Right lobe of liver (tissue), 6 donors: ENCODE measurements at regions not wholly inside any gene's neighbourhood (a gene's known extent, or its start where the extent isn't known, plus 50 kb on each side); places are given as distances from the start of the nearest gene placed in this dataset.
"Not testable (repeated sequence)": the region's sequence is repeated elsewhere in the genome, so short reads cannot be mapped to it uniquely, and the experiment has no call there.

Source experiments
- ATAC-seq, 4 donors: fragments of 200-7000 bp; cut with Tn5 transposase; one replicate each; pipeline ENCODE4 v1.9.1; 2020; ENCODE audit warnings: mild to moderate bottlenecking in 4 of 4, moderate library complexity in 4 of 4
- DNase-seq, 3 donors: peaks; one replicate each; pipeline ENCODE4 v3.0.0-alpha.2; 2020
- H3K27ac ChIP-seq, 3 donors: fragments of 200-600 bp; one replicate each; pipeline ENCODE4 v1.8.0; 2022
- H3K27me3 ChIP-seq, 2 donors: fragments of 200-600 bp; one replicate each; pipeline ENCODE4 v1.8.0; 2022
- H3K36me3 ChIP-seq, 4 donors: fragments of 200-600 bp; sonication (generic) in 1 of 4; one replicate each; pipeline versions ENCODE4 v1.5.1 to v1.8.0; 2017 to 2022; ENCODE audit warnings: control low read depth in 1 of 4
- H3K4me1 ChIP-seq, 4 donors: fragments of 200-600 bp; sonication (generic) in 1 of 4; one replicate each; pipeline versions ENCODE4 v1.5.1 to v1.8.0; 2017 to 2022; ENCODE audit warnings: control low read depth in 1 of 4
- H3K4me3 ChIP-seq, 3 donors: fragments of 200-600 bp; one replicate each; pipeline ENCODE4 v1.8.0; 2022
- H3K9me3 ChIP-seq, 4 donors: fragments of 200-600 bp; sonication (generic) in 1 of 4; one replicate each; pipeline versions ENCODE4 v1.5.1 to v1.8.0; 2017 to 2022; ENCODE audit warnings: control low read depth in 1 of 4
- POLR2A ChIP-seq: fragments of 450-650 bp; IDR thresholded peaks from one replicate; pipeline ENCODE4 v1.6.1; 2017; ENCODE audit warnings: antibody characterized with exemption, mild to moderate bottlenecking
- WGBS: methylation state at CpG from one replicate; pipeline ENCODE4 v1.1.6; 2018; ENCODE audit warnings: low coverage, low lambda C conversion rate; ENCODE audit not compliant: insufficient coverage; ENCODE audit errors: missing lambda C conversion rate; 5-methylcytosine and 5-hydroxymethylcytosine counted together
- intact Hi-C, 2 donors: fragments of 100-400 bp; cut with DNase I; formaldehyde crosslinking; loops; one replicate each; pipeline versions ENCODE4 v1.11.2 to v1.14.1; 2022
- TF ChIP-seq, protein P1 (sequence below), 4 donors: fragments of 200-600 bp in 3 of 4; fragments of 450-650 bp in 1 of 4; IDR thresholded peaks; one replicate each; pipeline versions ENCODE4 v1.5.1 to v1.8.0; 2016 to 2022; ENCODE audit warnings: antibody characterized with exemption in 4 of 4, mild to moderate bottlenecking in 2 of 4
- donor health status: DM: no; HTN: yes; CAD: no.
- donor health status: DM: no; HTN: no; CAD: no.
- donor health status: DM: no; HTN: no; CAD: no.
- donor health status: DM: no; HTN: yes; CAD: no.
- donor health status: DM: no; HTN: yes; CAD: no.

DNA sequence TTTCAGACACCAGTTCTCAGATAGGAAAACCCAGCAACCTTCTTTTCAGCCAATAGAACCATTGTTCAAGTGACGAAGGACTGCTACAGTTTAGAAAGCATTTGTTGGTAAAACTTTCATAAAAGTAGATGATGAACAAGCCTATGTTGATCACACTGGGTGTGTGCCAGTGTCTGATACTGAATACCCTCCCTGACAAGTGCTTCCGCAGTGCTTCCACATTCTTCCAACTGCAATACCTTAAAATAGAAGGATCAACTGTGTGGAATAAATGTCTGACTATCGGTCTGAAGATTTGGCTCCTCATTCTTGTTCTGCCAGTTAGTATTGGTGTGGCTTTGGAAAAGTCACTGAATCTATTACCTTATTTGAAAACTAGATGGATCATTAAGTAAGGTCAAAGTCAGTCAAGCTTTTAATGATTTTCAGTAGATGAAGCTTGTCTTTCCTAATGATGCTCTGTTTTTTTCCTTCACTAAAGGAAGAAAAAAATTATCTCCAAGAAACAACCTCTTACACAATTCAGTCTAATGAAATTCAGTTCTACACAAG is 479.4 kb upstream of the CBLB start:
- H3K9me3 ChIP-seq = no peaks in the 10 kb centered on the region
- H3K27ac ChIP-seq = no peak overlapping the region
- WGBS = 80% methylated on average over 3 of the region's 3 CpGs
- no peaks in the 10 kb centered on the region for H3K4me1 ChIP-seq
- DNase-seq (no peak), ATAC-seq (no peak)
- TF ChIP-seq, protein P1, sequence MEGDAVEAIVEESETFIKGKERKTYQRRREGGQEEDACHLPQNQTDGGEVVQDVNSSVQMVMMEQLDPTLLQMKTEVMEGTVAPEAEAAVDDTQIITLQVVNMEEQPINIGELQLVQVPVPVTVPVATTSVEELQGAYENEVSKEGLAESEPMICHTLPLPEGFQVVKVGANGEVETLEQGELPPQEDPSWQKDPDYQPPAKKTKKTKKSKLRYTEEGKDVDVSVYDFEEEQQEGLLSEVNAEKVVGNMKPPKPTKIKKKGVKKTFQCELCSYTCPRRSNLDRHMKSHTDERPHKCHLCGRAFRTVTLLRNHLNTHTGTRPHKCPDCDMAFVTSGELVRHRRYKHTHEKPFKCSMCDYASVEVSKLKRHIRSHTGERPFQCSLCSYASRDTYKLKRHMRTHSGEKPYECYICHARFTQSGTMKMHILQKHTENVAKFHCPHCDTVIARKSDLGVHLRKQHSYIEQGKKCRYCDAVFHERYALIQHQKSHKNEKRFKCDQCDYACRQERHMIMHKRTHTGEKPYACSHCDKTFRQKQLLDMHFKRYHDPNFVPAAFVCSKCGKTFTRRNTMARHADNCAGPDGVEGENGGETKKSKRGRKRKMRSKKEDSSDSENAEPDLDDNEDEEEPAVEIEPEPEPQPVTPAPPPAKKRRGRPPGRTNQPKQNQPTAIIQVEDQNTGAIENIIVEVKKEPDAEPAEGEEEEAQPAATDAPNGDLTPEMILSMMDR (IDR thresholded peaks at IDR 0.05) = no peak
- TF ChIP-seq POLR2A = no peak
- H3K27me3 ChIP-seq = no peaks in the 10 kb centered on the region
- H3K4me3 ChIP-seq = no peak overlapping the region
- H3K36me3 ChIP-seq = no peaks in the 10 kb centered on the region
- intact Hi-C loops = no loop called here

DNA sequence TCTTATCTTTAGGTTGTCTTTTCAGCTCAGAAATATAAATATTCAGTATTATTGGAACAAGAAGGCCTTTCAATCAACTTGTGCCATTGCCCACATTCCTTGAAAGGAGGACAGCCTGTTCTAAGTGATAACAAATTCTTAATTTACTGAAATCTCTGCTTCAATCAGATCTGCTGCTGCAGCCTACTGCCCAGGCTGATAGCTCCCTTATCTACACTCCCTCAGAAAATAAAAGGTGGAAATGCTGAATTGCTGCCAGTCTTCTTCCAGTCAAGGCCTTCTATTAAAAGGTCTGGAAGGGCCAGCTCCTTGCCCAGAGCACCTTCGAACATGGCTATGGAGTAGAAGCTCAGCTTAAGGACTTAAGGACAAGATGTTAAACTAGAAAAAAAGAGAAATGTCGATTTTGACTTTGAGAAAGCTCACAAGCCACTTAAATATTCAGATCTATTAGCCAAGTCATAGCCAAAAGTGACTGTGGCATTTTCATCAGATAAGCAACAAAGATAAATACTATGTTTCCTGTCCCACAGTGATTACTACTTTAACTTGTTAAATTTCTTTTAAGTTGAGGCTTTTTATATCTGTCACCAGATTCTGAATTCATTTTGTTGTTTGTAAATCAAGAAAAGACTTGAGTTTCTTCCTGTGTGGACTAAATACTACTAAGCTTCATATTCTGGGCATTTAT is 480.5 kb upstream of the CBLB start:
- H3K27ac ChIP-seq = no peak overlapping the region
- no peaks in the 10 kb centered on the region for H3K36me3 ChIP-seq
- 15% methylated on average over 2 of the region's 2 CpGs for WGBS
- no peak overlapping the region for H3K4me3 ChIP-seq
- no peak for TF ChIP-seq POLR2A
- TF ChIP-seq, protein P1 (IDR thresholded peaks at IDR 0.05) = no peak
- H3K27me3 ChIP-seq = no peaks in the 10 kb centered on the region
- ATAC-seq = no peak
- H3K4me1 ChIP-seq = no peaks in the 10 kb centered on the region
- intact Hi-C loops = no loop called here
- no peaks in the 10 kb centered on the region for H3K9me3 ChIP-seq
- no peak for DNase-seq

DNA sequence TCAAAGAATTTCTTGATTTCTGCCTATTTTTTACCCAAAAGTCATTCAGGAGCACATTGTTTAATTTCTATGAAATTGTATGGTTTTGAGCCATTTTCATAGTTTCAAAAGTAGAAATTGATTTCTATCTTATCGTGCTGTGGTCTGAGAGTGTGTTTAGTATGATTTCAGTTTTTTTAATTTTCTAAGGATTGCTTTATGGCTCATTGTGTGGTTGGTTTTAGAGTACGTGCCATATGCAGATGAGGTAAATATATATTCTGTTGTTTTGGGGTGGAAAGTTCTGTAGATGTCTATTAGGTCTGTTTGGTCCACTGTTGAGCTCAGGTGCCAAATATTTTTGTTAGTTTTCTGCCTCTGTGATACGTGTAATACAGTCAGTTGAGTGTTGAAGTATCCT is 487.1 kb upstream of the CBLB start:
- Histone ChIP-seq H3K4me1 (no peaks in the 10 kb centered on the region), H3K36me3 (no peaks in the 10 kb centered on the region), H3K9me3 (no peaks in the 10 kb centered on the region), H3K4me3 (no peak overlapping the region), H3K27ac (no peak overlapping the region), H3K27me3 (no peaks in the 10 kb centered on the region)
- DNase-seq = no peak
- TF ChIP-seq, protein P1 (IDR thresholded peaks at IDR 0.05) = no peak
- no peak for TF ChIP-seq POLR2A
- no peak for ATAC-seq
- intact Hi-C loops = no loop called here
- WGBS = 47% methylated on average over 3 of the region's 3 CpGs

DNA sequence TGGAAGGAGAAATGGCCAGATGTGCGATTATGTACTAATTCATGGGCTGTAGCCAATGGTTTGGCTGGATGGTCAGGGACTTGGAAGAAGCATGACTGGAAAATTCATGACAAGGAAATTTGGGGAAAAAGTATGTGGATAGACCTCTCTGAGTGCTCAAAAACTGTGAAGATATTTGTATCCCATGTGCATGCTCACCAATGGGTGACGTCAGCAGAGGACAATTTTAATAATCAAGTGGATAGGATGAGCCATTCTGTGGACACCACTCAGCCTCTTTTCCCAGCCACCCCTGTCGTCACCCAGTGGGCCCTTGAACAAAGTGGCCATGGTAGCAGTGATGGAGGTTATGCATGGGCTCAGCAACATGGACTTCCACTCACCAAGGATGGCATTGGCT is 490.9 kb upstream of the CBLB start:
- H3K27ac ChIP-seq = no peak overlapping the region
- H3K4me3 ChIP-seq = no peak overlapping the region
- H3K4me1 ChIP-seq = no peaks in the 10 kb centered on the region
- TF ChIP-seq, protein P1 (IDR thresholded peaks at IDR 0.05) = no peak
- TF ChIP-seq POLR2A = no peak
- 68% methylated on average over 2 of the region's 3 CpGs for WGBS
- no peaks in the 10 kb centered on the region for H3K9me3 ChIP-seq
- ATAC-seq (no peak), DNase-seq (no peak)
- no peaks in the 10 kb centered on the region for H3K27me3 ChIP-seq
- no peaks in the 10 kb centered on the region for H3K36me3 ChIP-seq
- intact Hi-C loops = no loop called here

DNA sequence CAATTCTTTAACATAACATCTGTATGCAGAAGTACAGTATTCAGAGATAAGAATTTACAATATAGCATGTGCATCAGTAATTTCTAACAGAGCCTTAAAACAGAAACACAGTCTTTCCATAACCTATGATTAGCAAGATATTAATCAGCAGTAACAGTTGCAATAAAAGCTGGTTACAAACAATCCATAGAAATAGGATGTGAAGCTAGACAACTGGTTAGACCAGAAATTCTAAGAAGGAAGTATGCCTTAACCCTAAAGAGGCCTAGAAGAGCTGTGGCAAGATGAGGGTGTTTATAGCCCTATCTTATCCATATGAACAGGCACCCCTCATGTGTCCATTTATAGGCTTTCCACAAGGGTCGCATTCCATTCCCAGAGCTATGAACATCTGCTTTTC is 492.1 kb upstream of the CBLB start:
- H3K27ac ChIP-seq, intact Hi-C loops, H3K27me3 ChIP-seq, DNase-seq, H3K36me3 ChIP-seq, ATAC-seq, H3K4me3 ChIP-seq, H3K4me1 ChIP-seq, H3K9me3 ChIP-seq: not testable (repeated sequence)
- no CpG with 5 or more reads among the region's 1 CpG for WGBS
